ENCODE measurements at regions not wholly inside any gene's neighbourhood (a gene's known extent, or its start where the extent isn't known, plus 50 kb on each side); places are given as distances from the start of the nearest gene placed in this dataset.

- TF ChIP-seq CTCF (IDR thresholded peaks at IDR 0.05; ENCODE audit: borderline replicate concordance, extremely low read depth, low read length, poor library complexity, severe bottlenecking), result no peak
- TF ChIP-seq EZH2 (IDR thresholded peaks at IDR 0.05; ENCODE audit: borderline replicate concordance, low read depth, low read length, severe bottlenecking), result no peak
These were observed 628.6 kb upstream of the CCDC54 start for GRCh38 chr3:106748472-106749262.
